ENCODE measurements at regions not wholly inside any gene's neighbourhood (a gene's known extent, or its start where the extent isn't known, plus 50 kb on each side); places are given as distances from the start of the nearest gene placed in this dataset.

DNA sequence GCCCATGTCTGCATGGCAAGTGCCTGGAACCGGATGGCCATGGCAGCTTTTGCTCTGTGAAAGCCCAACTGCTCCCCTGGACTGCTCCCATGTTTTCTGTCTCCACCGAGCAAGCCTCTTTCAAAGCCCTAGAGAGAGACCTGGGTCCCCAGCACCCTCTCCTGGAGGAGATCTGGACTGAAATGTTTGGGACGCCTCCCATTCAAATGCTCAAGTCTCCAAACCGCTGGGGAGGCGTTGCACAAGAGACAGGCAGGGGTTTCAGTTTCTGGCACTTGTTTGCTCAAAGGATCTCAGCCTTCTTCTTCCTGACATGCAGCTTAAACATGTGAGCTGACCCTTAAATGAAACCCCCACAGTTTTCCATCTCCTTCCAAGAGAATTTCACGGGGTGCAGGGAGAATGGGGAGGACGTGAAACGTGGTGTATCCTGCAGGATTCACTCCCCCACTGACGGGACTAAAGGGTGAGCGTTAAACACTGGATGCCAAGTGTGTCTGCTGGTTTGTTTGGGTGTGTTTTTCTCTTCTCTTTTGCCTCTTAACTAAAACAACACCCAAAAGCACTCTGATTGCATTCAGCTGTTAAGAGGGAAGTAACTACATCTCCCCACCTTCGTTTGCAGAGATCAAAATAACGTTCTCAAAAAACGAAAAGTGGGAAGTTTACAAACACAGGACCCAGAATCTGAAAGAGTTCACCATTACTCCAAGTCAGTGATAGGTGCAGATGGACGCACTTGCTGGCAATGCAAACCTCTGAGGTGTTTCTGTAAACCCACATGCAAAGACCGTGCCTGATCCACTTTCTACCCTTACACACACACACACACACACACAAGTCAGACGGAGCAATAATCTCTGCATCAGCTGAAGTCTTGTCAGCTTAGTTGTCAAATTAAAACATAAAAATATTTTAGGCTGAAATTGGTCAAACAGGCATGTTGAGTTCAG is 256.9 kb downstream of the C16orf95 start:
- Histone ChIP-seq H3K9me3 (ENCODE audit: control insufficient read depth in 5 of 5, low read length in 5 of 5) (no peaks in the 10 kb centered on the region), H3K27me3 (ENCODE audit: control insufficient read depth in 5 of 5, insufficient read depth in 4 of 5, low read length in 5 of 5) (peaks cover 4 to 15% (median 10%) of the 10 kb centered on the region in 5 donors), H3K4me3 (ENCODE audit: low read depth in 1 of 5, low read length in 5 of 5) (peak overlapping the region in 1 of 5 donors; percentile 28), H3K36me3 (ENCODE audit: control insufficient read depth in 5 of 5, insufficient read depth in 5 of 5, low read length in 5 of 5) (no peaks in the 10 kb centered on the region), H3K4me1 (ENCODE audit: control insufficient read depth in 5 of 5, insufficient read depth in 5 of 5, low read length in 5 of 5) (peaks cover 0 to 10% (median 0%) of the 10 kb centered on the region in 5 donors), H3K9ac (ENCODE audit: low read length in 5 of 5) (no peak overlapping the region), H3K27ac (ENCODE audit: low read depth, low read length) (no peak overlapping the region)

DNA sequence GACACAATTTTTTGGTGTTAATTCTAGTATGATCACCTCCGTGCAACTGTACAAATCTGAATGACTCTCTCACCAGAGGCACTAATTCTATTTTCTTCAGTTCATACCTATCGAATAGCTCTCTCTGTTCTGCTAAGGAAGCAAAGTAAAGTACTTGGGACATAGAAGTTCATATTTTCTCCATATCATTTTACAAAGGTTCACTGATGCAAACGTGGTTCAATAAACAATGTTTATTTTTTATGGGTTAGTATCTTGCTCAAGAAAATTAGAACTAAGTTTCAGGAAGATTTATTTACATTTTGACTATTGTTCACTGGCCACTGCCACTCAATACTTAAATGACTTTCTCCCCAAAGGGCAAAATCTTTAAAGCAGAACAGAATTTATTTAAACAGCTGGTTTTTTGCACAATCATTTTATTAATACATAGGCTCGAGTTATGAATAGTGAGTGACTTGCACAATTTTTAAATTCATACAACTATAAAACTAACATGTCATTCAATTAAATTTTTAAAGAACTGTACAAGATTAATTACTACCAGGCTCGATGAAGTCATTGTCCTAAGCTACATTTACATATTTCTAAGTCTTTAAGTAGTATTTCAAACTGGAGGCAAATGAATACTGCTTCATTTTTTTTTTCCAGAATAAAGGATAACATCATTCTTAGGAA is 255.8 kb downstream of the C16orf95 start:
- H3K4me3 ChIP-seq (ENCODE audit: low read depth in 1 of 5, low read length in 5 of 5) = no peak overlapping the region
- H3K36me3 ChIP-seq (ENCODE audit: control insufficient read depth in 5 of 5, insufficient read depth in 5 of 5, low read length in 5 of 5) = no peaks in the 10 kb centered on the region
- H3K27ac ChIP-seq (ENCODE audit: low read depth, low read length) = no peak overlapping the region
- peaks cover 0 to 10% (median 0%) of the 10 kb centered on the region in 5 donors for H3K4me1 ChIP-seq (ENCODE audit: control insufficient read depth in 5 of 5, insufficient read depth in 5 of 5, low read length in 5 of 5)
- H3K27me3 ChIP-seq (ENCODE audit: control insufficient read depth in 5 of 5, insufficient read depth in 4 of 5, low read length in 5 of 5) = peaks cover 0 to 11% (median 9%) of the 10 kb centered on the region in 5 donors
- H3K9me3 ChIP-seq (ENCODE audit: control insufficient read depth in 5 of 5, low read length in 5 of 5) = no peaks in the 10 kb centered on the region
- H3K9ac ChIP-seq (ENCODE audit: low read length in 5 of 5) = no peak overlapping the region

- no peaks in the 10 kb centered on the region for H3K9me3 ChIP-seq (ENCODE audit: control insufficient read depth in 5 of 5, low read length in 5 of 5)
- H3K27me3 ChIP-seq (ENCODE audit: control insufficient read depth in 5 of 5, insufficient read depth in 4 of 5, low read length in 5 of 5) = peaks cover 0 to 19% (median 7%) of the 10 kb centered on the region in 5 donors
- no peaks in the 10 kb centered on the region for H3K36me3 ChIP-seq (ENCODE audit: control insufficient read depth in 5 of 5, insufficient read depth in 5 of 5, low read length in 5 of 5)
- H3K9ac ChIP-seq (ENCODE audit: low read length in 5 of 5) = no peak overlapping the region
- H3K27ac ChIP-seq (ENCODE audit: low read depth, low read length) = no peak overlapping the region
- no peak overlapping the region for H3K4me3 ChIP-seq (ENCODE audit: low read depth in 1 of 5, low read length in 5 of 5)
- H3K4me1 ChIP-seq (ENCODE audit: control insufficient read depth in 5 of 5, insufficient read depth in 5 of 5, low read length in 5 of 5) = peaks cover 0 to 10% (median 0%) of the 10 kb centered on the region in 5 donors
These were observed 254.4 kb downstream of the C16orf95 start for GRCh38 chr16:87062569-87063442.

DNA sequence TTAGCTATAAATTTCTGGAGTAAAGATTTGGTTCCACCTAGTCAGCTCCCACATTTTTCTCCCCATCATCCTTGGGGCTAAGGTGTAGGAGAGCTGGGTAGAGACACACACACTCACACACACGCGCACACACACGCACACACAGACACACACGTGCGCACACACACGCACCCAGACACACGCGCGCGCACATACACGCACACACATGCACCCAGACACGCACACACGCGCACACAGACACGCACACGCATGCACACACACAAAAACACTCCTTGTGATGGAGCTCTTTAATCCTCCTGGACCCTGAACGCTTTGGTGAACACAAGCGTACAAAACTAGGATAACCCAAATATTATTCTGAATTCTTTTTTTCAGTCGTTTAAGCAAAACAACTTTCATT is 253.6 kb downstream of the C16orf95 start:
- H3K36me3 ChIP-seq (ENCODE audit: control insufficient read depth in 5 of 5, insufficient read depth in 5 of 5, low read length in 5 of 5) = no peaks in the 10 kb centered on the region
- peaks cover 3 to 22% (median 10%) of the 10 kb centered on the region in 5 donors for H3K27me3 ChIP-seq (ENCODE audit: control insufficient read depth in 5 of 5, insufficient read depth in 4 of 5, low read length in 5 of 5)
- H3K4me1 ChIP-seq (ENCODE audit: control insufficient read depth in 5 of 5, insufficient read depth in 5 of 5, low read length in 5 of 5) = peaks cover 0 to 10% (median 0%) of the 10 kb centered on the region in 5 donors
- H3K9ac ChIP-seq (ENCODE audit: low read length in 5 of 5) = no peak overlapping the region
- H3K9me3 ChIP-seq (ENCODE audit: control insufficient read depth in 5 of 5, low read length in 5 of 5) = no peaks in the 10 kb centered on the region
- H3K27ac ChIP-seq (ENCODE audit: low read depth, low read length) = no peak overlapping the region
- H3K4me3 ChIP-seq (ENCODE audit: low read depth in 1 of 5, low read length in 5 of 5) = no peak overlapping the region

DNA sequence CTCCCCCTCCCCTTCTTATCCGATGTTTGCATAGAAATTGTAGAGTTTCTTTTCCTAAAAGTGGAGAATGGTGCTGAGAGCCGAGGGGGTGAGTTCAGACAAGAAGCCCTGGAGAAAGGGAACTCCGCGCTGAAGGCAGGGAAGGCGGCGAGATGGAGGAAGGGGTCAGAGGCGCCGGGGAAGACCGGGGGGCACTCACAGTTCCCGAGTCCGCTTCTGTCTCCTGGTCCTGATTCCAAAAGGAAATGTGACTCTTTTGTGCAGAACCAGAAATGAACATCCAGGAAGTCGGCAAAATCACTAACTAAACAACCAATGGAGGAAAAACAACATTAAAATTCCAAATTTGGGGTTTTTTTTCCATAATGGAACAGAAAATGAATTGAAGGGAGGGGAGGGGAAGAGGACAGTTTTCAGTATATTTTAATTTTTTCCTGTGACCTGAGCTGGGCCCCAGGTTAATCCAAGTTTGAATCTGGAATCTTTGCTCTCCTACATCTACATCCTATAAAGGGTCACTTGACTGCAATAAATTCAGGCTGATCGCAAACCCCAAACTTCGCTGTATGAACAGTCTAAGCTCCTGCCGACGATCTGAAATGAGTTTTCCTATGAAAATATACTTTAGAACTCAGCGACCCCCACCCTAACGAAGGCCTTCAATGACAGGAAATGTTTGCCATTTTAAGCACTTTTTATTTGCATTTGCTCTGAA is 252.3 kb downstream of the C16orf95 start:
- Histone ChIP-seq H3K27me3 (ENCODE audit: control insufficient read depth in 5 of 5, insufficient read depth in 4 of 5, low read length in 5 of 5) (peaks cover 3 to 25% (median 12%) of the 10 kb centered on the region in 5 donors), H3K4me3 (ENCODE audit: low read depth in 1 of 5, low read length in 5 of 5) (no peak overlapping the region), H3K9me3 (ENCODE audit: control insufficient read depth in 5 of 5, low read length in 5 of 5) (no peaks in the 10 kb centered on the region), H3K36me3 (ENCODE audit: control insufficient read depth in 5 of 5, insufficient read depth in 5 of 5, low read length in 5 of 5) (no peaks in the 10 kb centered on the region), H3K27ac (ENCODE audit: low read depth, low read length) (no peak overlapping the region), H3K4me1 (ENCODE audit: control insufficient read depth in 5 of 5, insufficient read depth in 5 of 5, low read length in 5 of 5) (peaks cover 0 to 8% (median 0%) of the 10 kb centered on the region in 5 donors), H3K9ac (ENCODE audit: low read length in 5 of 5) (no peak overlapping the region)

GRCh38 chr16:87065446-87066132 is 251.6 kb downstream of the C16orf95 start:
- H3K9me3 ChIP-seq (ENCODE audit: control insufficient read depth in 5 of 5, low read length in 5 of 5) = no peaks in the 10 kb centered on the region
- H3K27ac ChIP-seq (ENCODE audit: low read depth, low read length) = no peak overlapping the region
- peaks cover 0 to 3% (median 0%) of the 10 kb centered on the region in 5 donors for H3K4me1 ChIP-seq (ENCODE audit: control insufficient read depth in 5 of 5, insufficient read depth in 5 of 5, low read length in 5 of 5)
- no peaks in the 10 kb centered on the region for H3K36me3 ChIP-seq (ENCODE audit: control insufficient read depth in 5 of 5, insufficient read depth in 5 of 5, low read length in 5 of 5)
- no peak overlapping the region for H3K4me3 ChIP-seq (ENCODE audit: low read depth in 1 of 5, low read length in 5 of 5)
- H3K27me3 ChIP-seq (ENCODE audit: control insufficient read depth in 5 of 5, insufficient read depth in 4 of 5, low read length in 5 of 5) = peaks cover 10 to 29% (median 15%) of the 10 kb centered on the region in 5 donors
- H3K9ac ChIP-seq (ENCODE audit: low read length in 5 of 5) = no peak overlapping the region

GRCh38 chr16:87066133-87067002 is 250.8 kb downstream of the C16orf95 start:
- Histone ChIP-seq H3K9ac (ENCODE audit: low read length in 5 of 5) (no peak overlapping the region), H3K27ac (ENCODE audit: low read depth, low read length) (no peak overlapping the region), H3K36me3 (ENCODE audit: control insufficient read depth in 5 of 5, insufficient read depth in 5 of 5, low read length in 5 of 5) (no peaks in the 10 kb centered on the region), H3K4me1 (ENCODE audit: control insufficient read depth in 5 of 5, insufficient read depth in 5 of 5, low read length in 5 of 5) (peaks cover 0 to 3% (median 0%) of the 10 kb centered on the region in 5 donors), H3K9me3 (ENCODE audit: control insufficient read depth in 5 of 5, low read length in 5 of 5) (no peaks in the 10 kb centered on the region), H3K4me3 (ENCODE audit: low read depth in 1 of 5, low read length in 5 of 5) (no peak overlapping the region), H3K27me3 (ENCODE audit: control insufficient read depth in 5 of 5, insufficient read depth in 4 of 5, low read length in 5 of 5) (peaks cover 12 to 36% (median 19%) of the 10 kb centered on the region in 5 donors)

DNA sequence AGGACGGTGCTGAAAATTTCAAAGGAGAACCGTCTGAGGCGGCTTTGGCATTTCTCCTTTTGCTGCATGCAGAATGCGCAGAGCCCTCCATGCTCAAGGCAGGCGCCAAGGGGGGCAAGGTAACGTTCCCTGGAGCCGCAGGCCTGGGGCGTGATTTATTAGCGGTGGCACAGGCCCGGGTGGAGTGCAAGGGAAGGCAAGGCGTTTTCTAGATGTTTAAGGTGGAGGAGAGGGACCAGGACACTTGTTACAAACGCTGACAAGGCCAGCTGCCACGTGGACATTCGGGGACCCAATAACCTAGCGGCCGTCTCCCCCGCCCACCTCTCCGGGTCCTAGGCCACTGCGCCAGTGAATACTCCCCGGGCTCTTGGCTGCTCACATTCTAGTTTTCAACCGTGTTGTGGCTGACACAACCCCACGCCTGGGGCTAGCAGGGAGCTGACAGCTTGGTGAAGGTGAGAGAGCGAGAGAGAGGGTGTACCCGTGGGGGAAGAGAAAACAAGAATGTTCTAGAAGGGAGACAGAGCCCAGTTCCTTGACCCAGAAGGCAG is 250.1 kb downstream of the C16orf95 start:
- Histone ChIP-seq H3K27ac (ENCODE audit: low read depth, low read length) (no peak overlapping the region), H3K36me3 (ENCODE audit: control insufficient read depth in 5 of 5, insufficient read depth in 5 of 5, low read length in 5 of 5) (no peaks in the 10 kb centered on the region), H3K27me3 (ENCODE audit: control insufficient read depth in 5 of 5, insufficient read depth in 4 of 5, low read length in 5 of 5) (peaks cover 14 to 36% (median 19%) of the 10 kb centered on the region in 5 donors), H3K9ac (ENCODE audit: low read length in 5 of 5) (no peak overlapping the region), H3K9me3 (ENCODE audit: control insufficient read depth in 5 of 5, low read length in 5 of 5) (no peaks in the 10 kb centered on the region), H3K4me1 (ENCODE audit: control insufficient read depth in 5 of 5, insufficient read depth in 5 of 5, low read length in 5 of 5) (peaks cover 0 to 3% (median 0%) of the 10 kb centered on the region in 5 donors), H3K4me3 (ENCODE audit: low read depth in 1 of 5, low read length in 5 of 5) (no peak overlapping the region)
